ENCODE measurements at regions not wholly inside any gene's neighbourhood (a gene's known extent, or its start where the extent isn't known, plus 50 kb on each side); places are given as distances from the start of the nearest gene placed in this dataset.
"Not testable (repeated sequence)": the region's sequence is repeated elsewhere in the genome, so short reads cannot be mapped to it uniquely, and the experiment has no call there.

DNA sequence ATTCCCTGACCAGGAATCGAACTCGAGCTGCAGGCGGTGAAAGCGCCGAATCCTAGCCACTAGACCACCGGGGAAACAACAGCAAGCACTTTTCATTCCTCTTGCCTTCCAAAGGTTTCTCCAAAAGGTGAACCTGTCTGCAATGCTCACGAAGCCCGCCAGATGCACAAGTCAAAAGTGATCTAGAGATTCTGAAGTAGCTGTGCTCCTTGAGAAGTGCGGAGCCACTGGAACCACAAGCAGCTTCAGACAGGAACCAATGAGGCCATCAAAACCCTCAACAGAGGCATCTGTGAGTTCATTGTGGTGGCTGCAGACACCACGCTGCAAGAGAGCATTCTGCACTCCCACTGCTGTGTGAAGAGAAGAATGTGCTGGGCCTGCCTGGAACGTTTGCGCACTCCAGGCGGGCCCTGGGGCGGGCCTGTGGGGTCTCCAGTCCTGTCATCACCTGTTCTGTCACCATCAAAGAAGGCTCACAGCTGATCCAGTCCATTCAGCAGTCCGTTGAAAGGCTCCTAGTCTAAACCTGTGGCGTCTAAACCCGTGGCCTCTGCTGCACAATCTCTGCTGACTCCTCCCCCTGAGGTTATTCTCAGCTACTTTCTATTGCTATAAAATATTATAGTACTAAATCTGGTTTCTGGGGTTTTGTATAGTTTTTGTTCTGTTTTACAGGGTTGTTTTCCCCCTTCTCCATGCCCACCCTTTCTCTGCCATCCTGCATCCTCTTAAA is 89.5 kb upstream of the FCGR1A start:
- DNase-seq (ENCODE audit: low spot score); intact Hi-C loops (cut with DNase I): not testable (repeated sequence)

DNA sequence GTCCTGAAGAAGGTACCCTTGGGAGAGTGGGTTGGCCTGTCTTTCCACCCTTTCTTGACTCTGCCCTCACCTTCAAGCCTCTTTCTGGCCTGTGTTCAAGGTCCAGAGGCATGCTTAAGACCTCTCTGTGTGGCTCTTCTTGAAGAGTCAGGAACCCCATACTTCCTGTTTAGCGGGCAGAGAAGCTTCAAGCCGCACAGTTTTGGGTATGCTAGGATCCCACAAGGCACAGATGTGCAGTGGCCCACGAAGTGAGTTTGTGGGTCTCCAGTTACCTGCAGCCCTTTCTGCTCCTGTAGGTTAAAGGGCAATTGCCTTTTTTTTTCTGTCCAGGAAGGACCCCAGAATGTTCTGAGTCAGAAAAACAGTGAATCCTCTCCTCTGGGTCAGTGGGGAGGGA is 87.4 kb upstream of the FCGR1A start:
- DNase-seq (ENCODE audit: low spot score); intact Hi-C loops (cut with DNase I): not testable (repeated sequence)

DNA sequence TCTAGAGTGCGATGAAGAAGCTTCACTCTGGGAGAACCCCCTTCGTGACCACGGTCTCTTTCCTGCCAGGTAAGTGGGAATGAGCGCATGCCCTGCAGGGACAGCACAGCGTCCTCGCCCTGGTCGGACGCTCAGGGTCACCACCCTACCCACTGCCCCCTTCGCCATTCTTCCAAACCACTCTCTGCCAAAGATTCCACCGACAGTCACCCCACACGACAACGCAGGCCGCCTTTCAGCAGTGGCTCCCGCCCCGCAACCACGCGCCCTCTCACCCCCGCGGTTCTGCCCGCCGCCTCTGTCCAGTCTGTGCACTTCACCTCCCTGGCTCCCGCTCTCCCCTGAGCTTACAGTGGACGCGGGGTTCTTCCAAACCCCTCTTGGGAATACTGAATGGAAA is 82.3 kb upstream of the FCGR1A start:
- DNase-seq (ENCODE audit: low spot score); intact Hi-C loops (cut with DNase I): not testable (repeated sequence)

DNA sequence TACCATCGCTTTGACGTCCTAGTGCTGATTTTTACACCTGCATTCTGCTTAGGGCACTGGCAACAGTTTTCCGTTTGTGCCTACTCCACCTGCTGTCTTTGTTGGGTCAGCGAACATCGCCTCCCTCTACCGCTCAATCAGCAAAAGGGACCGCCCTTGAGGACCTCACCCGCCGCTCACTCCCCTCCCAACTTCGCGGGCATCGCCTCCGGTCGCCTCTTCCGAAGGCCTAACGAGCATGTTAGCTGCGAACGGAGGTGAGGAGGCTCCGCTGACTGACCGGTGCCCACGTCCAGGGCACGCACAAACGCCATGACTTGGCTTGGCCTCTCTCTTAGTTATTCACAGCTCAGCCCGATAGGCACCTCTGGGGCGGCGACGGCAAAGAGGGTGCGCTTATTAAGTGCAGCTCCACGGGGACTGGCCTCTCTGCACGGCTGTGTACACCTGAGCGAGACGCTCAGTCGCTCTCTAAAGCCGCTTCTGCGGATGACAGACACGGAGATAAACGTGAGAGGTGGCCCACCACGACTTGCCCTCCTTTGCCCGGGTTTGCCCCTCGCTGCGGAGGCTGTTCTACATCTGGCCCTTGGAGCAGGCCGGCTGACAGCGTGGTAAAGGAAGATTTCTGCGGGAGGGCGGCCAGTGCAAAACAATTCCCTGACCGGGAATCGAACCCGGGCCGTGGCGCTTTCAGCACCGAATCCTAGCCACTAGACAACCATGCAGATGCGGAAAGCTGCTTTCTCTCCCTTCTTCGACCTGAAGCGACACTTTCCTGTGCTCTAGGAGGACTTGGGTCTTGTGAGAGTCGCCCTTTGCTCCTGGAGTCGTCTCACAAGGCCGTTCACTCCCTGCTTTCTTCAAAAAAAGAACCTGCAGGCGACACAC is 81.6 kb upstream of the FCGR1A start:
- DNase-seq (ENCODE audit: low spot score); intact Hi-C loops (cut with DNase I): not testable (repeated sequence)

DNA sequence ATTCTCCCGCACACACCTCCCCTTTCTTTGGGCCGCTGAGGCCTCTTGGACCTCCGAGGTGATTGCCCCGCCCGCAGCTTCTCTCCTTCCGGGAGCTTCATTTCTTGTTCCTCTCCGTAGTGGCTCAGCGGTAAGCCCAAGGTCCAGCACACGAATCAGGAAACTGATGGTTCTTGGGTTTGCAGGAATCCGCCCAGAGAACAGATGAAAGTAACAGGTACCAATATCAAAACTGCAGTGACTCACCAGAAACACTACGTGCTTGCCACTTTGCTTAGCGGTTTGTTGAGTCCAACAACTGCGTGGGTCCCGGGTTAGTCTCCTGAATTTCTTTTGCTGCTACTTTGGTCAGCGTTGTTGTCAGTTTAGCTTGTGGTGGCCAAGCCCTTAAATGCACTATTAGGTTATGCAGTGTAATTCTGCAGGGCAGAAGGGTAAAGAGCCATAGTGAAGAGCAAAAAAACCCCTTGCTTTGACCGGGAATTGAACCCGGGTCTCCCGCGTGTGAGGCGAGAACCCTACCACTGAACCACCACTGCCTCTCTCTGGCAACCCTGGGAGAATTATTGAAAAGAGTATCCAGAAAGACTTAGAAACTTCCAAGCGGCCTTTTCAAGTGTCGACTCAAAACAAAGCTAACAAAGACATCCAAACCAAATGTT is 74.2 kb upstream of the FCGR1A start:
- DNase-seq (ENCODE audit: low spot score), result peak; percentile 80
- intact Hi-C loops (cut with DNase I), result not testable (repeated sequence)

DNA sequence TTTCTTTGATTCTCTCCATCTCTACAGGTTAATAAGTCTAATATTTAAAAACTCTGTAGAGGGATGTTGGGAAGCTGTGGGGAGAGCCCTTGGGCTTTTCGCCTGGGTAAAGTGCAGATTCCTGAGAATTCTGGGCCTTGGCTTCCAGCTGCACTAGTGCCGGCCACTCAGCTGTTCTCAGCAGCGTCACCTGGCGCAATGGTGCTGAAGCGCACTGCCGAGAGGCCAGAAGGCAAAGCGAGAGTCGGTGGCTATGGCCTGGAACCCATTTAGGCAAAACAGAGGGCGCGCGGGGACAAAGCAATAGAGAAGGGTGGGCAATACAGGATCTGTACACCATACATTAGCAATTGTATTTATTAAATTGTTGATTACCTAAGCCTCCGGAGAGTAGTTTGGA is 70.8 kb upstream of the FCGR1A start:
- DNase-seq (ENCODE audit: low spot score); intact Hi-C loops (cut with DNase I): not testable (repeated sequence)

DNA sequence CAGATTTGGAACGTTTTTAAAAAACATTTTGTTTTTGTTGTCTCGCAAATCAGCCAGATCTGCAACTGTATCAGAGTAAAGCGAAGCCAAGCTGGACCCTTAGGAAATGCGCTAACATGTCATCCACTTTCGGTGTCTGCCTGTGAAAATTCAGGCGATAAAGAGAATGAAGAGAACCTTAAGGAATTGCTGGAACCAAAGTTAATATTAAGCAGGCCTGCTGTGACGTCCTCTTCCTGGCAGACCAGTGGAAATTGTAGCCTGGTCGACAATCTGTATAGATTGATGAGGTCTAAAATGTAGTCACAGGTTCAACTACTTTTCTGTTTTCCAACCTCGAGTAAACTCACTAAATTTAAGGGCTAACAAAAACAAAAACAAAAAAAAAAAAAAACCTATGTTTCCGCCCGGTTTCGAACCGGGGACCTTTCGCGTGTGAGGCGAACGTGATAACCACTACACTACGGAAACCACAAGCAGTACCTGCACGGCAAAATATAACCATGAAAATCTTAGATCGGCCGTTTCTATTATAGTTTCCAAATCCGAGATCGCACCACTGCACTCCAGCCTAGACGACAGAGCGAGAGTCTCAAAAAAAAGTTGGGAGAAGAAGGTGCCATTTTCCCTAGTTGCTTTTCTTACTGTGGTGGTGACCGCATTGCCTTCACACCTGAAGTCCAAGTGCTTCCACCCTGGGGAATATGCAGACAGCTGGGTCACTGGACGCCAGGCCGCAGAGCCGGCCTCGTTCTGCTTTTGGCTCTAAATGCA is 70.2 kb upstream of the FCGR1A start:
- intact Hi-C loops (cut with DNase I), result not testable (repeated sequence)
- DNase-seq (ENCODE audit: low spot score), result peak; percentile 61

DNA sequence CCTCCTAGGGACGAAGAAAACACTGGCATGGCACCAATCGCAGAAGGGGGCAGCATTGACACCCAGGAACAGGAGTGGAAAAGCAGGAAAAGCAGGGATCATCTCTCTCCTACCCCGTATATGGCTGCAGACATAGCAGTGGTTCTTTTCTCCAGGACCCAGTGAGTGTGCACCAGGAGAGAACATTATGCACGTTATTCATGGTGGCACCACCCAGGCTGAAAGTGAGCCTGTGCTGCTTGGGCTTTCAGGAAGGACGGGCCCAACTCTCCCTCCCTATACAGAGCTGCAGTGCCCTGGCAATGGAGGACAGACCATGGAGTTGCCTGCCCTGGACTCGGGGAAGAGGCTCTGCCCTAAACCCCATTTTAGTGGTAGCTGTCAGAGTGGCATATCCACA is 69.0 kb upstream of the FCGR1A start:
- intact Hi-C loops (cut with DNase I); DNase-seq (ENCODE audit: low spot score): not testable (repeated sequence)

DNA sequence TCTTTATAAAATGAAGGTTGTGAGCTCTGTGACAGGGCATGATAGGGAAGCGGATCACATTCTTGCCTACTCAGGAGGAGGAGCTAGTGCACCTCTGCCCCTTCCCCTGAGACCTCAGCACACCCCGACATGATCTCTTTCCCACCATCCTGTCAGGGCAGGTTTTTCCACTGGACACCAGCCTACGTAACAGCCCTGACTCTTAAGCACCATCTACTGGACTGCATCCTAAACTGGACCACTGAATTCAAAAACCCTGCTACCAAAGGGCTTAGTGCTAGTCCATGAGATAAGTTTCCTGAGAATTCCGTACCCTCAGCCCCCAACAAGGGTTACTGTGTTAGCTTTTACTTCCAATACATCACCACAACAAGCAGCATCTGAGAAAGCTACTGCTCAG is 68.5 kb upstream of the FCGR1A start:
- intact Hi-C loops (cut with DNase I); DNase-seq (ENCODE audit: low spot score): not testable (repeated sequence)

DNA sequence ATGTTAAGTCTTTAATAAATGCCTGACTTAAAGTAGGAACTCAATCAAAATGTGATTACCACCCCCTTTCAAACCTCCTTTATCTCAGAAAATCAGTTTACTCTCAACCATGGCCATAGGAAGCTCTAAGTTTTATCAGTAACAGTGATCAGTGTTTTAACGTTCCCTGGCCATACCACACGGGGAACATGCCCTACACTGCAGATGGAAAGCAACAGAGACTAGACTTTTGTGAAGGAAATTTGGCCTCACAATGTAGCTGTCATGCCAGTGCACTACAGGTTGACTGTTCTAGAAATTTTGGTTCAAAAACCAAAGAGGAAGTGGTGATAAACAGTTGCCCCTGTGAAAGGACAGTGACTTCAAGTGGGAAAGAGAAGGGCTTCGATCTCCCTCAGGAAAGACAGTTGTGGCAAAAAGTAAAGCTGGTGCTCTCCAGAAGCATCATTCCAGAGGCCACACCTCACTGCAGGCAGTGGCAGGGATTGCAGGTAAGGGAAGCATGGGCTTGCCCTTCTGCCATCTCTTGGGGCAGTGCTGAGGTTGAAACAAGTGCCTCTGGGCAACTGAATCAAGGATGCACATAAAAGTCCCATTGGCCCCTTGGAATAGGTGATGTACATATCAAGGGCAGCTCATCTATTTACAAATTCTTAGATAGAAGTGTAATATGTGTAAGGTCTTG is 57.7 kb upstream of the FCGR1A start:
- DNase-seq (ENCODE audit: low spot score); intact Hi-C loops (cut with DNase I): not testable (repeated sequence)

DNA sequence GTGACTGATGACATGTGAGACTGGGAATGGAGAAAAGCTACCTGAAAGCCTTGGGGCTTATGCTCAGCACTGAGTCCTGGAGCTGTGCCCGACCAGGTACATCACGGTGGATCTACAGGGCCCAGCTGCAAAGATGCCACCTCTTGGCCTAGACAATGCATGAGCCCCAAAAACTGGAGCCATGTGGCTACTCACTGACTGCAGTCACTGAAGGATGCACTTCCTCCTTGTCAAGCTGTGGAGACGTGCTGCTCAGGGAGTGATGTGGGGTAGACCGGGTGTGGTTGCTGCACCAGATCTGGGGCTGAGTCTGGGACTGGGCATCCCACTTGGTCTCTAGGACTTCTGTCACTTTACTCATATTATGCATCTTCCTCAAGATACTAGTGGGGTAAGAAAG is 55.8 kb upstream of the FCGR1A start:
- DNase-seq (ENCODE audit: low spot score); intact Hi-C loops (cut with DNase I): not testable (repeated sequence)

DNA sequence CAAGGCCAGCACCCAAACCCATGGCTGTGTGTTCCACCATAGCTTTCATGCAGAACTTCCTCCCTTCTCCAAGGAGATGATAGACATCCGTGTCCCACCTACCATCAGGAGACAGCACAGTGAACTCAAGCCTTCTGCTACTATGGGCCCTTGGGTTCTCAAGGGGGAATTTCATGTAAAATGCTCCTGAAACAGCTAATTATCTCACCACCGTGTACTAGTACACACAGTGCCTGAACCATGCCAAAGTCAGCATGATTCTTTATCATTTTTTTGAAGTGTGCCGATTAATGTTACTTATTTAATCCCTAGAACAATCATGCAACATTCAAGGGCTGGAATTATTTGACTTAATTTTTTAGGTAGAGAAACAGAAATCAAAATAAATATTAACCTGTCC is 53.9 kb upstream of the FCGR1A start:
- intact Hi-C loops (cut with DNase I); DNase-seq (ENCODE audit: low spot score): not testable (repeated sequence)

Data from posterior vena cava (tissue), 2 donors.